ENCODE measurements at regions not wholly inside any gene's neighbourhood (a gene's known extent, or its start where the extent isn't known, plus 50 kb on each side); places are given as distances from the start of the nearest gene placed in this dataset.
"Not testable (repeated sequence)": the region's sequence is repeated elsewhere in the genome, so short reads cannot be mapped to it uniquely, and the experiment has no call there.

DNA sequence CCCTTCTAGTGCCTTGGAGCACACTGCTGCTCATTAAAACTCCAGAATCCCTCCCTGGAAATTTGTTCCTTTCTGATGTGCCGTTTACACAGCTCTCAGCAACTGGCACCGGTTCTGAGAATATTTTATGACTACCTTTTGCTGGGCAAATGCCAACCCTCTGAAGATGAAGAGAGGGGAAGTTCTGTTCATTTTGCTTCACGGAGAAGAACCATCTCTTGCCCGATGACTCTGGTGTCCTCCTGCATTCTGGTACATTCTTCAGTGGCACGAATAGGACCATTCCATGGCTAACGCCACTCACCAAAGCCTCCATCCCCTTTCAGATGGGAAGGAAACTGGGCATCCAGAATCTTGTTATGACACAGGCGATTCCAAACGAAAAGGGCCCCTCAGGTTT, 96.2 kb upstream of the SIM2 start:
- DNase-seq: no peak

DNA sequence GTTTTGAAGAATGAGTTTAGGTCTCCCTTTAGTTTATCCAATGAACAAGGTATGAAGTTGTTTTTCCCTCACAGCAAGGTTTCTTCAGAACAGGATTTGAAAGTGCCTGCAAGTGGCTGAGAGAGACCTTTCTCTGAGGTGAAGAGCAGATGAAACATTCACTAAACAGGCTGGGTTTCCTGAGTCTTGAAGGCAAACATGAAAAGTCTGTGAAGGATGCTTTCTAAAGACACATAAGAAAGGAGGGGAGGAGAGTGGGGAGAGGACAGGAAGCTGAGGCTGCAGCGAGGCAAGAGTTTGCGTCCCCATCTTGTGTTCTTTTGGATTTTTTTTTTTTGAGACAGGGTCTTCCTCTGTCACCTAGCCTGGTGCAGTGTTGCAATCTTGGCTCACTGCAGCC, 95.7 kb upstream of the SIM2 start:
- DNase-seq: no peak

DNA sequence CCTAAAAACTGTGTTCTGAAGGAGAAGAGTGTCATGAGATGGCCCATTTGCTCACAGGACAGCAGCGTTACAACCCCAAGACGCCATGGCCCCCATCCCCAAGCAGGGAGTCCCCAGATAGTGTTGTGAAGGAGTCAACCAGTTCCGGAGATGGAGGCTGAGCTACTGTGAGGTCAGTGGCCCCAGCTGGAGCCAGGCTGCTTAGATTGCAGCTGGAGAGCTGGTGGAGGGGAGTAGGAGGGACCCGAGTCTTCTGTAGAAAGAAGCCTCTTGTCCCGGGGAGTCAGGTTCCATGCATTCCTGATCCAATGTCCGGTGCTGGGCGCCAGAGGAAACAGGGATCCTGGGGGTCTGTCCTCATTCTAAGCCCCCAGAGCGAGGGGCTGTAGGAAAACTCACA, 93.5 kb upstream of the SIM2 start:
- no peak for DNase-seq

DNA sequence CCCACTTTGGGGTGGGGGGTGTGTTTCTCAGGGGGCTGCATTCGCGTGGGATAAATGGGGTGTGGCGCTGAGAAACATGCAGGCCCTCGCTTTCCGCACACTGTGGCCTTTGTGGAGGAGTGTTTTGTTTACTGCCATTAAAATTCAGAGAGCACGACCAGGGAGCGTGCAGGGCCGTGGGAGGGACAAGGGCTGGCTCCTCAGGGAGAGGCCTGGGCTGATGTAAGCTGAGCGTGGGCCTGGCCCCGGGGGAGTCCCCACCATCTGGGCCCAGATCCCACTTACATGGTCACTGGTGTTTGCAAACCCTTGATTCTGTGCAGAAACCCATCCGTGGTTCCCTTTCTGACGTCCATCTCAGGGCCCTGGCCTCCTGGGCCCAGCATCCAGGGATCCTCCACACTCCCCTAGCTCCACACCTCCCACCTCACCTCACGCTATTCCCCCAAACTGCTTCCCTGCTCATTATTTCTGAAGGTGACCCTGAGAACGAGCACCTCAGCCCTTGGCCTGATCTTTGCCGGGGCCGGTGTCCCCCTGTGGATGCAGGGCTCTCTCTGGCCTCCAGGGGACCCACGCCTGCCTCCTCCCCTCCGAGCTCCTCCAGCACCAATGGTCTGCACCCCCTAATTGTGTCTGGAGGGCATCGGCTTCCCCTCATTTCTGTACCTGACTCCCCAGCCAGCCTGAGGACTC, 92.5 kb upstream of the SIM2 start:
- no peak for DNase-seq

DNA sequence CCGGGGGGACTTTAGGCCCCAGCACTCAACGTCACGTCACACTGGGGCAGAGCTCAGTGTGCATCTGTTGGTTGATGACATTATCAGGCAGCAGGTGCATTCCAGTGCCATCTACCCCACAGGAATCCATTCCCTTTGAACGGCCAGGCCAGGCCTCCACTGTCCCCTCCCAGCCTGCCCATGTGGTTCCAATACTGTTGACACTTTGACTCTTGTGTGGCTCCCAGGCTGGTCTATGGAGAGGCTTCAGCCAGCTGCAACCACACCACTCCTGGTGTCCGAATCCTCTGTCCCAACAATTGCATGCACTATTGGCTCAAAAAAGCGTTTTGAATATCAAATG, 92.0 kb upstream of the SIM2 start:
- no peak for DNase-seq

DNA sequence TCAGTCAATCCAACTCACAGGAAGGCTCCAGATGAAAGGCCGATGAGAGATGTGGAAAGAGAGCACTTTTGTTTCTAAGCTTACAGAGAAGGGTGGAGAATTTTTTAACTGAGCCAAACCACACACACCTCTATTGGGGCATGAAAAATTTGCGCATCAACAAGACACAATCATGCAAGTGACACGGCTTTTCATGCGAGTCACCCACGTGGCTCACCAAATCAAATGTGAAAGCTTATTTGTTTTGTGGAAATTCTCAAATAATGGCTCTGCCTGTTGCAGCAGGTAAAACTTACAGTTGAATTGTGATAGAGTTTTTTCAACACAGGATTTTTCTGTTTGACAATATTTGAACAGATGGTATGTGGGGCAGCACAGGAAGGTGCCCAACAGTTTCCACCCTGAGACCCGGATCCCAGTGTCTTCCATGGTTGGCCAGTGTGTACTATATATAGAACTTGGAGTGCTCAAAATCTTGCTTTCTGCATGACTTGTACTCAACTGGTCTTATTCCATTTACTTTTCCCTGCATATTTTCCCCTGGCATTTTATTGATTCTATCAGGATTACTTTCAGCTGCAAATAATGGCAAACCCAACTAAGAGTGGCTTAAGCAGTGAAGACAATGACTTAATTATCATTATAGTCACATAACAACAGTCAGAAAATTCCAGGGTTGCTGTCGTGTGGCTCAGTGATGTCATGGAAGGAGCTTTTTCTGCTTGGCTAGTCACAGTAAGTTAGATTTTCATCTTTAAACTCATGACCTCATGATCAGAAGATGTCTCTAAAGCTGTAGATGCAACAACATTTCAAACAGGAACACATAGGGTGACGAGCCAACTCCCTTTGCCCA, 90.6 kb upstream of the SIM2 start:
- DNase-seq: no peak

DNA sequence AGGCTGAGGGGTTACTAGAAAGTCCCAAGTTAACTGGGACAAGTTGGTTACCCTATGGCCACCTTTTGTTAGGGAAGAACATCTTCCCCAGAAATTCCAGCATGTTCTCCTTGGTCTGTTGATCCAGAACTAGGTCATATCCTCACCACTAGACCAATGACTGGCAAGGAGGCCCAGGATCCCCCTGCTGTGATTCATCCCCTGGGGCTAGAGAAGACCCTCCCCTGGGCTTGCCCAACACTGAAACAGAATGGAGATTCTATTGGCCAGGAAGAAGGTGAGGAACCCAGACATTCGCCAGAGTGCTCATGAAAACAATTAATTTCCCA, 90.1 kb upstream of the SIM2 start:
- no peak for DNase-seq

DNA sequence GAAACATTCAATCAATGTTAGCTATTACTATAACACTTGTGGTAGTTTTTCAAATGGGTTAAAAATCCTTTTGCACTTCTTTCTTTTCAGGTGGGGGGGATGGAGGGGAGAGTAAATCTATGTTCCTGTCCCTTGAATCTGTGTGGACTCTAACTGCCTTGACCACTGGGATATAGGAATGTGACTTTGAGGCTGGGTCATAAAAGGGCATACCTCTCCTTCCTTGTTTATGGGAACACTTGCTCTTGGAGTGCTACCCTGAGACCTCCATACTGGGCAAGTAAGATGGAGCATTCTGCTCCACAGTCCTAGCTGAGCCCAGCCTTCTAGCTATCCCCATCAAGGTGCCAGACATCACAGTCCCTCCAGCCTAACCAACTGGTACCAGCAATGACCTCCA, 89.3 kb upstream of the SIM2 start:
- DNase-seq: no peak

DNA sequence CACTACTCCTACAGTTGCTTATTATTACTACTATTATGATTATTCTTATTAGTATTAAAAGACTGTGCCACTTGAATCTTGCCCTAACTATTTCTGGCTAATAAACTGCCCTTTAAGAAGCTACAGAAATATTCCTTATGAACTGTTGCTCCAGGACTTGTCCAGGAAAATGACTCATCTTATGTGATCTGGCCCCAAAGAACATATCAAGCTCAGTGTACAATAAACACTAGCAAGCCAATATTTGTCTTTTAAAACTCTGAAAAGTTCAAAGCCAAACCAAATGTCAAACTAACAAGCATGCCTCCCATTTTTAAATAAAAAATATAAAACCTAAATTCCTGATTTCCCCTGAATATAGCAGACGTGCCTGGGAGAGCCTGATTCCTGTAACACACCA, 88.7 kb upstream of the SIM2 start:
- DNase-seq: no peak

DNA sequence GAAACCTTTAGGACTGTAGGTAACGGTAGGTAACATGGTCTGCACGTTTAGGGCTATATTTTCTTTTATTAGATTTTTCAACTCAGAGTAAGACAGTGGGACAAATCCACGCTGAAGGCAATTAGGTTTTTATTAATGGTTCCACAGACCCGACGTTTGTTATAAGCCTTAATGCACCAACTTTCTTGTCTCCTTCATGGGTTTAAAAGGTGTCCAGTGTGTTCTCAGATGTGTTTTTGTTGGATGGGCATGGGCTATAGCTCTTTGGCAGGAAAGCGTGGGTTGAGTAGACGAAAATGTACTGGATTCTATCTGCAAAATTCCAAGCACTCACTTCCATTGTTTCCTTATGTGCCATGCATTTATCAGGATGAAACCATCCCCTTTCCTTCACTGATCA, 88.0 kb upstream of the SIM2 start:
- DNase-seq: no peak

DNA sequence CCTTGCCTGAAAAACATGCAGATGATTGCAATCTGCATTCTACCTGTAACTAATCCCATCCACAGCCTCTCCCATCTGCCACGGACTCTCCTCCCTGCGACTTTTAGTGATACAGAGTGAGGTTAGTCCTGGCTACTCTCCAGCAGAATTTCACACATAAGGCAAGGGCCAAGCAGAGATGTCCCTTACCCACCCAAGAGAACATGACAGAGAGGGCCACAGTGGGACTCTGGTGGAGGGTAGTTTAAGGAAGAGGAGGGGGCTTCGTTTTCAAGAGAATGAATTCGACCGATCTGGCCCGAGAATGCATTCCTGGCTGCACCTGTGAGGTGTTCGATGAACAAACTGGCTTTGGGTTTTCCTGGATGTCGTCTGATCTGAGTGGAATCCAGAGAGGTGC, 87.5 kb upstream of the SIM2 start:
- no peak for DNase-seq

DNA sequence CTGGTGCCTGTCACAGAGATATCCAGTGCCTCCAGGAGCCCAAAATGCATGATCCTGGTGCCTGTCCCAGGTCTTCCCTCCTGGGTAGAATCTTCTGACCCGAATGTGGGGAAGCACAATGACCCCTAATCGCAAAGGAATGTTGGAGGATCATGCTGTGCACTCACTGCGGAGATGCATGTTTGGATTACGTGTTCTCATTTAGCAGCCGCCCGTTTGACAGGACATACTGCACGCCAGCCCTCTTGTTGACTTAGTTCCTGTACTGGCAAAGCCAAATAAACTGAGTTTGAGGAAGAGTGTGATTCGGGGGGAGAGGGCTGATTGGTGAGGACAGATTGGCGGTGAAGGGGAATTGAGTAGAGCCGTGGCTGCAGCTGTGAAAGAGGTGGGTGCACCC, 85.9 kb upstream of the SIM2 start:
- no peak for DNase-seq

DNA sequence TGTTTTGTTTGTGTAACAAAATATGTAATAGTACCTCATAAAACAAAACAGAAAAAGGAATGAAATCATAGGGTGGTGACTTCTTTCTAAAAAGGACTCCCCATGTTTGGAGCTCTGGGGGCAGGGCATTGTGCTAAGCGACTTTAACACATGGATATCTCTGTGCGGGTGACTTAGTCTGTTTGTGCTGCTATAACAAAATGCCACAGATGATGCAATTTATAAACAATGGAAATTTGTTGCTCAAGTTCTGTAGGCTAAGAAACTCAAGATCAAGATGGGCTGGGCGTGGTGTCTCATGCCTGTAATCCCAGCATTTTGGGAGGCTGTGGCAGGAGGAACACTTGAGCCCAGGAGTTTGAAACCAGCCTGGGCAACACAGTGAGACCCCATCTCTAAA, 85.4 kb upstream of the SIM2 start:
- no peak for DNase-seq

DNA sequence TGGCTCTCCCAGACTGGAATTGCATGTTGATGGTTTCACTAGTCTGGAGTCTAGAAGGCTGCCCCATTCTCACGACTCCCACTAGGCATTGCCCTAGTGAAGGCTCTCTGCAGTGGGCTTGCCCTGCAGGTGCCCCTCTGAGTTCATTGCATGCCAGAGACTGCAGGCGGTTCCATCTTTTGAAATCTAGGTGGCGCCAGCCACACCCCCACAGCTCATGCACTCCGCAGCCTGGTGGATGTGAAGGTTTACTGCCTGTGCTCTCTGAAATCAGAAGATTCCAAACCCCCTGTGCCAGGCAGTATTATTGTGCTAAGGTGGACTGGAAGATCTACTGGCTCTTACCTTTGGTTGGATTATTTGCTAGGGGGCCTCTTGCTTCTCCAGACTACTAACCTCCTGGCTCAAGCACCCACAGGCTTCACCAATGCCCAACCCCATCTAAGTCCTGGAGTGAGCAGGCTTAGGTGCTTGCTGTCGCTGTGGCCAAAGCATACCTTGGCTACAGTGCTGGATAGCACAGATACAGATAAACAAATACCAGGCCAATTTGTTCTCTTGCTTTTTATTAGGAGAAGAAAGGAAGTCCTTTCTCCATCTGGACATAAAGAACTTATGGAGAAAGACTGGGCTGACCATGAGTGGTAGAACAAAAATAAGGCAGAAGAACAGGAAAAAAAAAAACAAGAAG, 83.5 kb upstream of the SIM2 start:
- DNase-seq: no peak

DNA sequence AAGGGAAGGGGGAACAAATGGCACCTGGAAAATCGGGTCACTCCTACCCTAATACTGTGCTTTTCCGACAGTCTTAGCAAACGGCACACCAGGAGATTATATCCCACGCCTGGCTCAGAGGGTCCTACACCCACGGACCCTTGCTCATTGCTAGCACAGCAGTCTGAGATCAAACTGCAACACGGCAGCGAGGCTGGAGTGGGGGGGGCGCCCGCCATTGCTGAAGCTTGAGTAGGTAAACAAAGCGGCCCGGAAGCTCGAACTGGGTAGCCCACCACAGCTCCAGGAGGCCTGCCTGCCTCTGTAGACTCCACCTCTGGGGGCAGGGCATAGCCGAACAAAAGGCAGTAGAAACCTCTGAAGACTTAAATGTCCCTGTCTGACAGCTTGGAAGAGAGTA, 82.1 kb upstream of the SIM2 start:
- DNase-seq: not testable (repeated sequence)

DNA sequence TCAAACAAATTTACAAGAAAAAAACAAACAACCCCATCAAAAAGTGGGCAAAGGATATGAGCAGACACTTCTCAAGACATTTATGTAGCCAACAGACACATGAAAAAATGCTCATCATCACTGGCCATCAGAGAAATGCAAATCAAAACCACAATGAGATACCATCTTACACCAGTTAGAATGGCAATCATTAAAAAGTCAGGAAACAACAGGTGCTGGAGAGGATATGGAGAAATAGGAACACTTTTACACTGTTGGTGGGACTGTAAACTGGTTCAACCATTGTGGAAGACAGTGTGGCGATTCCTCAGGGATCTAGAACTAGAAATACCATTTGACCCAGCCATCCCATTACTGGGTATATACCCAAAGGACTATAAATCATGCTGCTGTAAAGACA, 77.1 kb upstream of the SIM2 start:
- not testable (repeated sequence) for DNase-seq

DNA sequence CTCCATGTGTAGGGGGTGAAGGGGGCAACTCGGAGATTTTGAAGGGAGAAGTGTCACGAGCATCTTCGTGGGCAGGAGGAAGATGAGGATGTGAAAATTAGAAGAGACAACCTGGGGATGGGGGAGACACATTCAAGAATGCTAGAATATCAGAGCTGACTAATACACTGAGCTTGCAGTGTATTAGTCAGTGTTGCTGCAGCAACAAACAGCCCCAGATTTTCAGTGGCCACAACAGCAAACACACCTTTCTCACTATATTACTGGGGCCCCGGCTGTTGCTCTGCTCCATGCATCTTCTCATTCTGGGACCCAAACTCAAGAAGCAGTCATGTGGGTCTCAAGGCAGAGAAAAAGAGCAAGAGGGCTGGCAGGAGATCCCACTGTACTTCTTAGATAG, 74.8 kb upstream of the SIM2 start:
- DNase-seq: no peak

DNA sequence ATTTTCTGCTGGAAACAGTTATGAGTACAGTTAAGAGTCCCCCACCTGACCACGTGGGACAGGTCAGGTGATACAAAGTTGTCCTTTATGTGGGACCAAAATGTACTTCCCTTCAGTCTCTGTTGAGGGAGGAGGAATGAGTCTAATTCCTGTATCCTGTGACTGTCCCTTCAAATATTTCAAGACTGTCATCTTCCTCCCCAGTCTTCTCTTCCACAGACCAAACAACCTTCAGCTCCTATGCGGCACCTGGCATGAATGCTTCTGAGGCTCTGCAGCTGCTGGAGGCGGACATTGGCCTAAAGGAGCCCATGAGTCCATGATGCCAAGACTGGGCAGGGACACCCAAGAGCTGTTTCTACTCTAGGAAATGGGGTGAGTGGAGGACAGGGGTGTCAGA, 72.1 kb upstream of the SIM2 start:
- DNase-seq: no peak

DNA sequence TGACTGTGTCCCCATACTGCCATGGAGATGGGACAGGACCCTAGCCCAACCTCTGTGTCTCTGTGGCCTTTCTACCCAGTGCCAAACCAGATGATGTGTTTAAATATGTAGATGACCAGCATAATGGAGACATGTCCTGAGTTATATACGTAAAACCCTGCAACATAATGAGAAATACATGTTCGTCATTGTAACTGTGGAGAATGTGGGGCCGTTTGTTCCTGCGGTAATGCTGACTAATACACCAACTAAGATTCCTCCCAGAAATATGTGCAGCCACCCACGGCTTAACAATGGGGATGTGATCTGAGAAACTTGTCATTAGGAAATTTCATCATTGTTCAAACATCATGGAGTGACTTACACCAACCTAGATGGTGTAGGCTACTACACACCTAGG, 71.7 kb upstream of the SIM2 start:
- no peak for DNase-seq

DNA sequence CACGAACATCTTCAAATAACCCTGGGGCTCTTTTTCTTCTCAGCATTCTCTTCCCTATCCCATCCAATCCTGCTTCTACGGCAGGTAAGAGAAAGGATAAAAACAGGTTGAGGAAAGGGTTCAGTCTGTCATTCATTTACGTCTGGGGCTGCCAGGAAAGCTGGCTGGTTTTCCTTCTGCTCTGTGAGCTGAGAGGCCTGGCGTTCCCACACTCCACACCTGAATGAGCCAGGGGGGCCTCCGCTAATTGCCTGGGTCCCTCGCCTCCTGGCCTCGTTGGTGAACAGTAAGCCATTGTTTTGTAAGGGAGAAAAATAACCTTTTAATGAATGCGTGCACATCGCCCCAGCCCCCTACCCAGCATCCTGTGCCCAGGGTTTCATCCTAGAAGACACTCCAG, 70.8 kb upstream of the SIM2 start:
- DNase-seq: no peak

DNA sequence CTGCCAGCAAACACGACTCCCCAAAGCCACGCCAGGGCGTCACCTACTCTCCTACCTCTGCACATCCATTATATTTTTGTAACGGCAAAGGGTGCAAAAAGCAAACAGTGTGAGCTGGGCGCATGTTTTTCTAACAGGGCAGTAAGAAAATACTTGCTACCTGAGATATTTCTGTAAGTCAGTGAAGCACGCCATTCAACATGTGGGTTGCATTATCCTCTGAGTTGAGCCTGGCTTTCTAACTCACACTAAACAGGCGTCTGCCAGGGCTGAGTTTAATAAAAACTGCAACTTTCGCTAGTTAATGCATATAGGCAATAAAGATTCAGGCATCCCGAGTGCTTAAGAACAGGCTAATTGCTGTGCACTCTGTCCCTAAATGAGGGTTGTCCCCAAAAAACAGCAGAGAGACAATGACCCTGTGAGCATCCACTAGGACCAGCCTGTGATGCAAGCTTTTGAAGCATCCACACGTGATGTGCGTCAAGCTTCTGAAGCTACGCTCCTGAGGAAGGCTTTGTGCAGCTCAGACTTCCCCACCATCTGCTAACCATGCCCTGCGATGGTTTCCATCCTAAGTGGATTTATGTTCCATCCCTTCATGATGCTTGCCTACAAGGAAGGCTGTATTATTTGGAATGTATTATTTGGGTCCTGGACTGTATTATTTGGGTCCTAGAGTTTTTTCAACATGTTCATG, 70.0 kb upstream of the SIM2 start:
- no peak for DNase-seq

DNA sequence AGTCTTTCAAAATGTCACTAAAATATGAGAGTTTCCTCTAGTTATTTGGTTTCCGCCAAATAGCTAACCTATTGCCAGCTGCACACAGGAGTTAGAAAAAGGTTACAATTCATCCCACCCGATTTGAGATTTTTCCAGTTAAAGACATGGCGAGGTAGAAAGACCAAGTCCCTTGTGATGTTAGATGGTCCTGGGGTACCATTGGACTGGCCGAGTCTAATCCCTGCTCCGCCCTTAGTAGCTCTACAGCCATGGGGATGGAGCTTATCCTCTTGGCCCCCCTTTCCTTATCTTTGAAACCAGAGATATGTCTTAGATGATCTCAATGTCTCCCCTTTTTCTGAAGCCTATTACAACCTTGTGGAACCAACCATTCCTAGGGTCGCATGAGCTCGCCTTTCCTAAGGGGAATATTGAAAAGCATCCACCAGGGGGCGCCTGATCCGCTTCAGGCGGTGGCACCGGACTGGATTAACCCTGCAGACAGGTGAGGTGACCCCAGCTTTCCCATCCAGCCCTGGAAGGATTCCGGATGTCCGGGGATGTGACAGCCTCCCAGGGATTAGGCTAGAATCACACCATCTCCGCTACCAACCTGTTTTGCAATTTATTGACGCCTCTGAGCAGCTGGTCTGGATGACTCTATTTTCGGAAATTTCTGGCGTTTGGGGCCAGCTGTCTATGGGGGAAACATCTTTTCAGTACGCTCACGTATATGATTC, 68.3 kb upstream of the SIM2 start:
- peak; percentile 41 for DNase-seq

DNA sequence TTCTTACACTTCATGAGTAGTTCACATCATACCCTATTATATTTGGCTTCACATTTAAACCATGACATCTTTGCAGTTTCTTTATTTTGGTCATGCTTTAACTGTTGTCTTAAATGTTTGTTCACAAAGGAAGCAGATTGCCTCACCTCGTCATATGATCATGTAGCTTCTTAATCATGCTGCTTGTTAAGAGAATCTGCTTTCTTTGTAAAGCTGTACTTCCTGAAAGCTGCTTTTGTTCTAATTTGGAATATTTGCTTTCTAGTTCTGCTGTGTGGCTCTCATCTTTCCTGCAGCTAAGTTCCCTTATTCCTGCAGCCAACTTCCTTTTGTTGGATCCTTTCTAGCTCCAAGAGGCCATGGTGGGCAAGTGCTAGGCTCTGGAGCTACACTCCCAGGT, 62.9 kb upstream of the SIM2 start:
- no peak for DNase-seq

Data from NCI-H1092 (cell line).